ENCODE measurements at regions not wholly inside any gene's neighbourhood (a gene's known extent, or its start where the extent isn't known, plus 50 kb on each side); places are given as distances from the start of the nearest gene placed in this dataset.

DNA sequence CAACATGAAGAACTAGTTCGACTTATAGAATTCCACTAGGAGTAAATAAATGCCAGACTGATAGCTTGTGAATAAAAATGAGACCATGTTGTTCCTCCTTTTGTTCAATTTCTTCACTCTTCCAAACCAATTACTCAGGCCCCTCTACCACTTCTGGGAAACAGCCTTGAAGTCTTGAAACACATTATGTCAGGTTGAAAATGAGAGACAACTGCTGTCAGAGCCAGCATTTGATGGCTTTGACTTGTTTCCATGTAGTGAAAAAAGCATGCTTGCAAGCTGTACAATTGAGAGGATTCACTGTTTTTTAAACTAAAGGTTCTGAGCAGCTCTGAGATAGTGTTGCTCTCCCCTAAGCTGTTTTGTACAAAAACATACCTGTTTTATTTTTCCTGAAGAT is 337.1 kb upstream of the SGCD start:
- TF ChIP-seq, protein P1, sequence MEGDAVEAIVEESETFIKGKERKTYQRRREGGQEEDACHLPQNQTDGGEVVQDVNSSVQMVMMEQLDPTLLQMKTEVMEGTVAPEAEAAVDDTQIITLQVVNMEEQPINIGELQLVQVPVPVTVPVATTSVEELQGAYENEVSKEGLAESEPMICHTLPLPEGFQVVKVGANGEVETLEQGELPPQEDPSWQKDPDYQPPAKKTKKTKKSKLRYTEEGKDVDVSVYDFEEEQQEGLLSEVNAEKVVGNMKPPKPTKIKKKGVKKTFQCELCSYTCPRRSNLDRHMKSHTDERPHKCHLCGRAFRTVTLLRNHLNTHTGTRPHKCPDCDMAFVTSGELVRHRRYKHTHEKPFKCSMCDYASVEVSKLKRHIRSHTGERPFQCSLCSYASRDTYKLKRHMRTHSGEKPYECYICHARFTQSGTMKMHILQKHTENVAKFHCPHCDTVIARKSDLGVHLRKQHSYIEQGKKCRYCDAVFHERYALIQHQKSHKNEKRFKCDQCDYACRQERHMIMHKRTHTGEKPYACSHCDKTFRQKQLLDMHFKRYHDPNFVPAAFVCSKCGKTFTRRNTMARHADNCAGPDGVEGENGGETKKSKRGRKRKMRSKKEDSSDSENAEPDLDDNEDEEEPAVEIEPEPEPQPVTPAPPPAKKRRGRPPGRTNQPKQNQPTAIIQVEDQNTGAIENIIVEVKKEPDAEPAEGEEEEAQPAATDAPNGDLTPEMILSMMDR (IDR thresholded peaks at IDR 0.05; ENCODE audit: low read depth, low read length, missing input control), result no peak
- TF ChIP-seq SP1 (IDR thresholded peaks at IDR 0.05), result no peak
- TF ChIP-seq, protein P2, sequence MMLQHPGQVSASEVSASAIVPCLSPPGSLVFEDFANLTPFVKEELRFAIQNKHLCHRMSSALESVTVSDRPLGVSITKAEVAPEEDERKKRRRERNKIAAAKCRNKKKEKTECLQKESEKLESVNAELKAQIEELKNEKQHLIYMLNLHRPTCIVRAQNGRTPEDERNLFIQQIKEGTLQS (IDR thresholded peaks at IDR 0.05), result no peak
- TF ChIP-seq, protein P3, sequence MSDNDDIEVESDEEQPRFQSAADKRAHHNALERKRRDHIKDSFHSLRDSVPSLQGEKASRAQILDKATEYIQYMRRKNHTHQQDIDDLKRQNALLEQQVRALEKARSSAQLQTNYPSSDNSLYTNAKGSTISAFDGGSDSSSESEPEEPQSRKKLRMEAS (IDR thresholded peaks at IDR 0.05), result no peak
- TF ChIP-seq YY1 (IDR thresholded peaks at IDR 0.05), result no peak
- TF ChIP-seq GABPA (IDR thresholded peaks at IDR 0.05 in 1 of 2, conservative IDR thresholded peaks at IDR 0.05 in 1 of 2), result no peak
- TF ChIP-seq EGR1 (IDR thresholded peaks at IDR 0.05; ENCODE audit: low read depth in 2 of 2), result no peak
- no peak for TF ChIP-seq TAF1 (conservative IDR thresholded peaks at IDR 0.05)
- TF ChIP-seq FOXA1 (IDR thresholded peaks at IDR 0.05), result no peak
- TF ChIP-seq RXRA (IDR thresholded peaks at IDR 0.05), result no peak

Measured in liver (tissue), 3 donors.